ENCODE measurements at regions not wholly inside any gene's neighbourhood (a gene's known extent, or its start where the extent isn't known, plus 50 kb on each side); places are given as distances from the start of the nearest gene placed in this dataset.

DNA sequence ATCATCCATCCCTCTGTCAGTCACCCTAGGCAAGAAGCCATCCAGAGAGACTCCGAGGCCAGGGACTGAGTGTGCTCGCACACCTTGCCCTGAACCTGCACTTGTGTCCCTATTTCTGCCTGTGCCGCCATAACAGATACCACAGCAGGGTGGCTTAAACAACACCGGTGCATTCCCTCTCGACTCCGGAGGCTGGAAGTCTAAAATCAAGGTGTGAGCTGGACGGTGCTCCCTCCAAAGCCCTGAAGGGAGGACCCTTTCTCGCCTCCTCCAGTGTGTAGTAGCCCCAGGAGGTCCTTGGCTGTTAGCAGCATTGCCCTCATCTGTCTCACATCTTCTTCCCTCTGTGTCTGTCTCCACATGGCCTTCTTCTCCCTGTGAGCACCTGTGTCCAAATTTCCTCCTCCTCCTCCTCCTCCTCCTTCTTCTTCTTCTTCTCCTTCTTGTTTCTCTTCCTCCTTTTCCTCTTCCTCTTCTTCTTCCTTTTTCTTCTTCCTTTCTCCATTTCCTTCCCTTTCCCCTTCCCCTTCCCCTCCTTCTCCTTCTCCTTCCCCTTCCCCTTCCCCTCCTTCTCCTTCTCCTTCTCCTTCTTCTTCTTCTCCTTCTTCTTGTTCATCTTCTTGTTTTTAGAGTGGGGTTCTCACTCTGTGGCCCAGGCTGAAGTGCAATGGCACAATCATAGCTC is 98.1 kb upstream of the ENPP6 start:
- TF ChIP-seq, protein P1, sequence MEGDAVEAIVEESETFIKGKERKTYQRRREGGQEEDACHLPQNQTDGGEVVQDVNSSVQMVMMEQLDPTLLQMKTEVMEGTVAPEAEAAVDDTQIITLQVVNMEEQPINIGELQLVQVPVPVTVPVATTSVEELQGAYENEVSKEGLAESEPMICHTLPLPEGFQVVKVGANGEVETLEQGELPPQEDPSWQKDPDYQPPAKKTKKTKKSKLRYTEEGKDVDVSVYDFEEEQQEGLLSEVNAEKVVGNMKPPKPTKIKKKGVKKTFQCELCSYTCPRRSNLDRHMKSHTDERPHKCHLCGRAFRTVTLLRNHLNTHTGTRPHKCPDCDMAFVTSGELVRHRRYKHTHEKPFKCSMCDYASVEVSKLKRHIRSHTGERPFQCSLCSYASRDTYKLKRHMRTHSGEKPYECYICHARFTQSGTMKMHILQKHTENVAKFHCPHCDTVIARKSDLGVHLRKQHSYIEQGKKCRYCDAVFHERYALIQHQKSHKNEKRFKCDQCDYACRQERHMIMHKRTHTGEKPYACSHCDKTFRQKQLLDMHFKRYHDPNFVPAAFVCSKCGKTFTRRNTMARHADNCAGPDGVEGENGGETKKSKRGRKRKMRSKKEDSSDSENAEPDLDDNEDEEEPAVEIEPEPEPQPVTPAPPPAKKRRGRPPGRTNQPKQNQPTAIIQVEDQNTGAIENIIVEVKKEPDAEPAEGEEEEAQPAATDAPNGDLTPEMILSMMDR (conservative IDR thresholded peaks at IDR 0.05), result no peak
- 93 to 100% methylated on average over 6 to 8 of the region's 8 CpGs for WGBS, 2 experiments (ENCODE audit: insufficient coverage in 1 of 2, insufficient read length in 1 of 2)
- H3K9ac ChIP-seq (ENCODE audit: extremely low read depth, low read length, poor library complexity, severe bottlenecking), result no peak overlapping the region
- H3K27ac ChIP-seq (ENCODE audit: low read depth, low read length), result no peak overlapping the region
- DNase-seq, result no peak
- H3K9me3 ChIP-seq (ENCODE audit: control insufficient read depth, low read length), result no peaks in the 10 kb centered on the region
- H3K36me3 ChIP-seq (ENCODE audit: control insufficient read depth, insufficient read depth, low read length), result no peaks in the 10 kb centered on the region
- no peak overlapping the region for H3K27ac Mint-ChIP-seq
- H3K4me1 Mint-ChIP-seq, result peaks cover 4% of the 10 kb centered on the region
- no peaks in the 10 kb centered on the region for H3K36me3 Mint-ChIP-seq (ENCODE audit: low read depth)
- H3K27me3 ChIP-seq (ENCODE audit: control insufficient read depth, insufficient read depth, low read length, poor library complexity, severe bottlenecking), result no peaks in the 10 kb centered on the region
- H3K4me3 ChIP-seq (ENCODE audit: low read length), result no peak overlapping the region
- H3K27me3 Mint-ChIP-seq (ENCODE audit: insufficient read depth), result no peaks in the 10 kb centered on the region
- no peaks in the 10 kb centered on the region for H3K9me3 Mint-ChIP-seq
- no peaks in the 10 kb centered on the region for H3K4me1 ChIP-seq (ENCODE audit: control insufficient read depth, insufficient read depth, low read length)
- H3K4me3 Mint-ChIP-seq, result no peak overlapping the region

DNA sequence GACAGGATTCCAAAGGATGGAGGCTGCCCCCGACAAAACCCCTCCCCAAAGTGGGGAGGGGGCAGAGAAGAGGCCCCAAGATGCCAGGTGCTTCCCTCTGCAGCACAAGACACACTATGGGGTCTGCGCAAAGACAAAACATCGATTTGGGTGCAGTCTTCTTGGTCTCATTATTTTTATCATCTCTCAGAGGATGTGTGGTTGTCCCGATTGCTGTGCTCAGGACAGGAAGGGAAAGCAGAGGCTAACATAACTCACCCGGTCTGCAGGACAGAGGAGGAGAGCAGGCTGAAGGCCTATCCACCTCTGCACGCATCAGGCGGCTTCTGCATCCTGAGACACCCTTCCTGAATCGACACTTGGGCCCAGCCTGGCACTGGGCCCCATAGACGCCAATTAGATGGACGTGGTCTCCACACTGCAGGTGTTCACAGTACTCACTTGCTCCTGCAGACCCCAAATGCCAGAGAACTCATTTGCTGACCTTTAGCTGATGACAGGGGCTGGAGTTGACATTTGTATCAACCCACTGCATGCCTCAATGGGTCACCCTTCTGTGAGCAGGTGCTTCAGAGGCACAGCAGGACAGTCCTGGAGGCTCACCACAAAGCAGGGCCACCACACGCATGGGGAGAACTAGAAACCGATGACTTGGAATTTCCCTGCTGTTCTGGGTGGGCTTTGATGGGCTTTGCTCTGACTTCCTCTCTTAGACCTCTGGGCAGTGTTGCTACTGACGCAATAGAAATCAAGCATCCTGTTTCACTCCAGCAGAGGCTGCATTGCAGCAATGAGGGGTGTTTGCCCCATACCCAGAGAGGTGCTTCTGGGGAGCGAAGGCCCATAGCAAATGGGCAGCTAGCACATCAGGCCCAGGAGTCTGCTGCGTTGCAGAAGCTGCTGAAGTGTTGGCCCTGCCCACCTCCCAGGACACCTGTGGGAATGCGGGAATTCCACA is 96.3 kb upstream of the ENPP6 start:
- DNase-seq, result no peak
- Histone ChIP-seq H3K4me1 (ENCODE audit: control insufficient read depth, insufficient read depth, low read length) (no peaks in the 10 kb centered on the region), H3K9me3 (ENCODE audit: control insufficient read depth, low read length) (no peaks in the 10 kb centered on the region), H3K4me3 (ENCODE audit: low read length) (no peak overlapping the region), H3K36me3 (ENCODE audit: control insufficient read depth, insufficient read depth, low read length) (no peaks in the 10 kb centered on the region), H3K9ac (ENCODE audit: extremely low read depth, low read length, poor library complexity, severe bottlenecking) (no peak overlapping the region), H3K27ac (ENCODE audit: low read depth, low read length) (no peak overlapping the region), H3K27me3 (ENCODE audit: control insufficient read depth, insufficient read depth, low read length, poor library complexity, severe bottlenecking) (no peaks in the 10 kb centered on the region)
- WGBS, 2 experiments (ENCODE audit: insufficient coverage in 1 of 2, insufficient read length in 1 of 2), result 90 to 91% methylated on average over 11 to 16 of the region's 16 CpGs
- Mint-ChIP-seq H3K27ac (no peak overlapping the region), H3K27me3 (ENCODE audit: insufficient read depth) (no peaks in the 10 kb centered on the region), H3K4me3 (no peak overlapping the region), H3K9me3 (no peaks in the 10 kb centered on the region), H3K36me3 (ENCODE audit: low read depth) (no peaks in the 10 kb centered on the region), H3K4me1 (peaks cover 4% of the 10 kb centered on the region)
- TF ChIP-seq, protein P1 (conservative IDR thresholded peaks at IDR 0.05), result no peak

GRCh38 chr4:184313058-184313581 is 95.4 kb upstream of the ENPP6 start:
- no peak overlapping the region for H3K9ac ChIP-seq (ENCODE audit: extremely low read depth, low read length, poor library complexity, severe bottlenecking)
- TF ChIP-seq, protein P1 (conservative IDR thresholded peaks at IDR 0.05), result no peak
- Mint-ChIP-seq H3K4me3 (no peak overlapping the region), H3K27ac (no peak overlapping the region), H3K9me3 (no peaks in the 10 kb centered on the region), H3K4me1 (peaks cover 4% of the 10 kb centered on the region), H3K27me3 (ENCODE audit: insufficient read depth) (no peaks in the 10 kb centered on the region), H3K36me3 (ENCODE audit: low read depth) (no peaks in the 10 kb centered on the region)
- no peak overlapping the region for H3K27ac ChIP-seq (ENCODE audit: low read depth, low read length)
- DNase-seq, result no peak
- H3K36me3 ChIP-seq (ENCODE audit: control insufficient read depth, insufficient read depth, low read length), result no peaks in the 10 kb centered on the region
- H3K27me3 ChIP-seq (ENCODE audit: control insufficient read depth, insufficient read depth, low read length, poor library complexity, severe bottlenecking), result no peaks in the 10 kb centered on the region
- H3K4me3 ChIP-seq (ENCODE audit: low read length), result no peak overlapping the region
- no peaks in the 10 kb centered on the region for H3K4me1 ChIP-seq (ENCODE audit: control insufficient read depth, insufficient read depth, low read length)
- no peaks in the 10 kb centered on the region for H3K9me3 ChIP-seq (ENCODE audit: control insufficient read depth, low read length)
- 92% methylated on average over 4 of the region's 4 CpGs for WGBS, 2 experiments (ENCODE audit: insufficient coverage in 1 of 2, insufficient read length in 1 of 2)

Data from endodermal cell (in vitro differentiated cells).